Caco-2 (cell line): ENCODE measurements at regions not wholly inside any gene's neighbourhood (a gene's known extent, or its start where the extent isn't known, plus 50 kb on each side); places are given as distances from the start of the nearest gene placed in this dataset.

Experiments
- BruUV-seq: library from RNA; stranded (reverse); fragments of 400-500 nt; replicated peaks from 2 replicates; lab custom pipeline; 2021; lab: Mats Ljungman, UMichigan
- CTCF ChIA-PET: fragments of 300-600 bp; sonication (Branson Sonifier 250); formaldehyde crosslinking; loops from one replicate; lab custom pipeline; 2022; ENCODE audit warnings: antibody characterized with exemption; lab: Charles Lee
- POLR2A ChIA-PET: fragments of 300-600 bp; sonication (Branson Sonifier 250); formaldehyde crosslinking; loops from one replicate; lab custom pipeline; 2022; ENCODE audit warnings: antibody characterized with exemption; lab: Charles Lee
- DNase-seq, 2 experiments: peaks; one replicate each; pipeline versions ENCODE4 v3.0.0 to v3.0.0-alpha.2; 2020 to 2022
- H3K27me3 ChIP-seq: replicated peaks from 2 replicates; pipeline ENCODE4 v1.6.0; 2011; ENCODE audit warnings: low read length; ENCODE audit not compliant: control insufficient read depth, insufficient read depth
- H3K36me3 ChIP-seq: 2 replicates; pipeline ENCODE4 v1.5.1; 2011; ENCODE audit warnings: low read length; ENCODE audit not compliant: control insufficient read depth, insufficient read depth
- H3K4me1 ChIP-seq: fragments of 250-450 bp; sonication (Bioruptor Pico); 2 replicates; pipeline ENCODE4 v1.5.1; 2020; ENCODE audit warnings: mild to moderate bottlenecking
- H3K4me3 ChIP-seq: 2 replicates; pipeline ENCODE4 v1.5.1; 2011; ENCODE audit warnings: low read depth, mild to moderate bottlenecking, control low read depth, low read length
- H3K9me3 ChIP-seq: fragments of 250-450 bp; sonication (Bioruptor Pico); 2 replicates; pipeline ENCODE4 v1.5.1; 2020; ENCODE audit warnings: mild to moderate bottlenecking, moderate library complexity
- H3K27ac Mint-ChIP-seq: one replicate; pipeline ENCODE4 v1.8.0; 2022; ENCODE audit warnings: mixed read lengths; ENCODE audit not compliant: unreplicated experiment
- H3K27me3 Mint-ChIP-seq: one replicate; pipeline ENCODE4 v1.8.0; 2022; ENCODE audit warnings: mixed read lengths; ENCODE audit not compliant: insufficient read depth, unreplicated experiment
- H3K36me3 Mint-ChIP-seq: one replicate; pipeline ENCODE4 v1.8.0; 2022; ENCODE audit warnings: mild to moderate bottlenecking, mixed read lengths; ENCODE audit not compliant: insufficient read depth, unreplicated experiment
- H3K4me1 Mint-ChIP-seq: one replicate; pipeline ENCODE4 v1.8.0; 2022; ENCODE audit warnings: low read depth, mixed read lengths; ENCODE audit not compliant: unreplicated experiment
- H3K4me3 Mint-ChIP-seq: one replicate; pipeline ENCODE4 v1.8.0; 2022; ENCODE audit warnings: mild to moderate bottlenecking, moderate library complexity, mixed read lengths; ENCODE audit not compliant: unreplicated experiment
- H3K9me3 Mint-ChIP-seq: one replicate; pipeline ENCODE4 v1.8.0; 2022; ENCODE audit warnings: mixed read lengths; ENCODE audit not compliant: unreplicated experiment
- intact Hi-C: fragments of 100-400 bp; cut with micrococcal nuclease; formaldehyde crosslinking; loops from one replicate; pipeline ENCODE4 v1.10.0; 2022; ENCODE audit not compliant: unreplicated experiment
- TF ChIP-seq, protein P1 (sequence below), 2 experiments: fragments of 200-600 bp in 1 of 2; IDR thresholded peaks; 1 replicate in 1 of 2; 2 replicates in 1 of 2; pipeline versions ENCODE4 v1.5.1 to v1.8.0; 2011 to 2022; ENCODE audit warnings: antibody characterized with exemption in 1 of 2, control low read depth in 1 of 2, inconsistent platforms in 1 of 2, low read depth in 1 of 2, low read length in 1 of 2, mild to moderate bottlenecking in 1 of 2, moderate library complexity in 1 of 2; ENCODE audit not compliant: insufficient read depth in 1 of 2, severe bottlenecking in 1 of 2, unreplicated experiment in 1 of 2

DNA sequence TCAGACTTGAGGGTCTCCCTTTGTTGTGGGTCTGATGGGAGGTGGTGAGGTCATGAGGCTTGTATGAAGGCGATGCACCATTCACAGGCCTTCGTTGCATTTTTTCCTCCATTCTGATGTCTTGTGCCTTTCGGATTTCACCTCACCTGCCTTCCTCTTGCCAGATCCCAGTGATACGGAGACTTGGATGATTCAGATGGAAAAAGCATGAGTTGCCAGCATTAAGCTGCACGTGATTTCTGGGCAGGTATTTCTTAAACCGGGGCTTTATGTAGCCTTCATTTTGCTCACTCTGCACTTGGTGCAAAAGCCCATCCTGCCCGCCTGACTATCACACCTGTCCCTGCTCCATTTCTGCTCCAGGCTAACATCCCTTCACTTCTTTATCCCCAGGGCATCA, 216.7 kb downstream of the SNX19 start:
- peaks cover 35% of the 10 kb centered on the region for H3K27me3 Mint-ChIP-seq
- H3K27me3 ChIP-seq = no peaks in the 10 kb centered on the region; the same call in none of the 2 replicates
- no peak for DNase-seq
- POLR2A ChIA-PET = no interaction called here
- H3K36me3 Mint-ChIP-seq = no peaks in the 10 kb centered on the region
- intact Hi-C loops = no loop called here
- no TSS peak for BruUV-seq
- H3K36me3 ChIP-seq = no peaks in the 10 kb centered on the region
- CTCF ChIA-PET = no interaction called here
- H3K4me1 Mint-ChIP-seq = no peaks in the 10 kb centered on the region
- H3K4me1 ChIP-seq = no peaks in the 10 kb centered on the region
- no peaks in the 10 kb centered on the region for H3K9me3 Mint-ChIP-seq
- H3K4me3 Mint-ChIP-seq = no peak overlapping the region
- TF ChIP-seq, protein P1, sequence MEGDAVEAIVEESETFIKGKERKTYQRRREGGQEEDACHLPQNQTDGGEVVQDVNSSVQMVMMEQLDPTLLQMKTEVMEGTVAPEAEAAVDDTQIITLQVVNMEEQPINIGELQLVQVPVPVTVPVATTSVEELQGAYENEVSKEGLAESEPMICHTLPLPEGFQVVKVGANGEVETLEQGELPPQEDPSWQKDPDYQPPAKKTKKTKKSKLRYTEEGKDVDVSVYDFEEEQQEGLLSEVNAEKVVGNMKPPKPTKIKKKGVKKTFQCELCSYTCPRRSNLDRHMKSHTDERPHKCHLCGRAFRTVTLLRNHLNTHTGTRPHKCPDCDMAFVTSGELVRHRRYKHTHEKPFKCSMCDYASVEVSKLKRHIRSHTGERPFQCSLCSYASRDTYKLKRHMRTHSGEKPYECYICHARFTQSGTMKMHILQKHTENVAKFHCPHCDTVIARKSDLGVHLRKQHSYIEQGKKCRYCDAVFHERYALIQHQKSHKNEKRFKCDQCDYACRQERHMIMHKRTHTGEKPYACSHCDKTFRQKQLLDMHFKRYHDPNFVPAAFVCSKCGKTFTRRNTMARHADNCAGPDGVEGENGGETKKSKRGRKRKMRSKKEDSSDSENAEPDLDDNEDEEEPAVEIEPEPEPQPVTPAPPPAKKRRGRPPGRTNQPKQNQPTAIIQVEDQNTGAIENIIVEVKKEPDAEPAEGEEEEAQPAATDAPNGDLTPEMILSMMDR (IDR thresholded peaks at IDR 0.05; ENCODE audit: insufficient read depth in 1 of 2, low read depth in 1 of 2, low read length in 1 of 2, severe bottlenecking in 1 of 2, unreplicated experiment in 1 of 2) = no peak
- H3K9me3 ChIP-seq = peaks cover 5% of the 10 kb centered on the region; the same call in 1 of the 2 replicates
- H3K27ac Mint-ChIP-seq = no peak overlapping the region
- no peak overlapping the region for H3K4me3 ChIP-seq

DNA sequence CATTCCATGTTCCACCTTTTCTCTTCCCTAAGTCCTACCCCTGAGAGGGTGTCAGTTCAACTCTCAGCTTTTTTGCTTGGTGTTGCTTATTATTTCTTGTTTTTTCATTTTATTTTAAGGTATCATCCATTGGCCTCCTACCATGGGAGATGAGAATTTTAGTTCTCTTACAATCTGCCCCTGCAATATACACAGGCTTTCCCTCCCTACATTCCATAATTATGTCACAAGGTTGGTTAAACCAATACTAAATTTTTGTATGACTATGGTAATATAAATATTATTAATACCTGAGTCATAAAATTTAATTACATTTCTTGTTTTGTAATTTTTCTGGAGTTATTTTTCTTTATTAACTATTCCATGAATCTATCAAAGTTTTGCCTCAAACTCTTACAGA, 216.2 kb downstream of the SNX19 start:
- Histone ChIP-seq H3K4me3 (no peak overlapping the region), H3K9me3 (peaks cover 5% of the 10 kb centered on the region; the same call in 1 of the 2 replicates), H3K4me1 (no peaks in the 10 kb centered on the region), H3K36me3 (no peaks in the 10 kb centered on the region), H3K27me3 (no peaks in the 10 kb centered on the region; the same call in none of the 2 replicates)
- Mint-ChIP-seq H3K27ac (no peak overlapping the region), H3K4me1 (no peaks in the 10 kb centered on the region), H3K36me3 (no peaks in the 10 kb centered on the region), H3K4me3 (no peak overlapping the region), H3K27me3 (peaks cover 32% of the 10 kb centered on the region), H3K9me3 (no peaks in the 10 kb centered on the region)
- BruUV-seq = no TSS peak
- intact Hi-C loops = no loop called here
- CTCF ChIA-PET = no interaction called here
- POLR2A ChIA-PET = no interaction called here
- TF ChIP-seq, protein P1 (IDR thresholded peaks at IDR 0.05; ENCODE audit: insufficient read depth in 1 of 2, low read depth in 1 of 2, low read length in 1 of 2, severe bottlenecking in 1 of 2, unreplicated experiment in 1 of 2) = no peak
- DNase-seq = no peak

DNA sequence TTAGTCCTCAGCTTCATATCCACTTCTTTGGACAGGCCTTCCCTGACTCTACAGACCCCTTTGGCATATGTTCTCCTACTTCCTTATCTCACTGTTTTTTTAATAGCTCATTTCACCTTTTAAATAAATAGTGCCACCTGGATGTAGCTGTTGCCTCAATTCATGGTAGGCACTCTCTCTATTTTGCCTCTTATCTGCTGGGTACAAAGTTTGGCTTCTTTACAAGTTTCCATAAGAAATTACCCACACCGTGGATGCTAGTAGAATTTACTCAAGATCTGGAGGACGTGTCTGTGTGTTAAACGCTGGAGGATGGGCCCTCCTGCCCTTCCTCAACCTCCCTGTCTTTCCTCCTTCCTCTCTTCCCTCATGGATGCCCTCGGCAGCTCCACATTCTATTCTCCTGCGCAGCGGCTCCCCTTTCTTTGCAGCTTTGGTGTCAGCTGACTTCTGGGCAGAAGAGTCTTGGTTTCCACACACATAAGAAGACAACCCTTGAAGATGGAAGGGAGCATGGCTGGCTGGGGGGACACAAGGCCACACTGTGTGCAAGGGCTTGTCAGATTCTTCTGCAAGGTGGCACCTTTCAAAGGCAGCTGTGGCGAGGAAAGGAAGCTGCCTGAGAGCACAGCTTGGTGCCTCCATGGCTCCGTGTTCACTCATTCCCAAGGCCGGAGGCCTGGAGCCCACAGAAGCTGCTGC, 212.6 kb downstream of the SNX19 start:
- no peak overlapping the region for H3K4me3 ChIP-seq
- CTCF ChIA-PET = no interaction called here
- BruUV-seq = no TSS peak
- Mint-ChIP-seq H3K4me3 (no peak overlapping the region), H3K4me1 (no peaks in the 10 kb centered on the region), H3K9me3 (peaks cover 10% of the 10 kb centered on the region), H3K27ac (no peak overlapping the region), H3K36me3 (no peaks in the 10 kb centered on the region), H3K27me3 (peaks cover 49% of the 10 kb centered on the region)
- H3K36me3 ChIP-seq = no peaks in the 10 kb centered on the region
- intact Hi-C loops = no loop called here
- no peaks in the 10 kb centered on the region; the same call in none of the 2 replicates for H3K27me3 ChIP-seq
- TF ChIP-seq, protein P1 (IDR thresholded peaks at IDR 0.05; ENCODE audit: insufficient read depth in 1 of 2, low read depth in 1 of 2, low read length in 1 of 2, severe bottlenecking in 1 of 2, unreplicated experiment in 1 of 2) = no peak
- DNase-seq = no peak
- H3K9me3 ChIP-seq = peaks cover 5% of the 10 kb centered on the region; the same call in 1 of the 2 replicates
- POLR2A ChIA-PET = no interaction called here
- no peaks in the 10 kb centered on the region for H3K4me1 ChIP-seq
